H1 (cell line): ENCODE measurements at regions not wholly inside any gene's neighbourhood (a gene's known extent, or its start where the extent isn't known, plus 50 kb on each side); places are given as distances from the start of the nearest gene placed in this dataset.

ENCODE experiments used
- CTCF ChIA-PET: fragments of 300-600 bp; sonication (Branson Sonifier 250); formaldehyde crosslinking; loops from one replicate; lab custom pipeline; 2021; ENCODE audit not compliant: partially characterized antibody; lab: Charles Lee
- POLR2A ChIA-PET: fragments of 300-600 bp; sonication (Branson Sonifier 250); formaldehyde crosslinking; loops from one replicate; lab custom pipeline; 2021; ENCODE audit warnings: inconsistent platforms; ENCODE audit not compliant: partially characterized antibody; lab: Charles Lee
- DNase-seq, 2 experiments: peaks; one replicate each; pipeline versions ENCODE4 v3.0.0 to v3.0.0-alpha.2; 2010 to 2022; ENCODE audit warnings: low spot score in 2 of 2, low read depth in 1 of 2, mixed read lengths in 1 of 2
- FAIRE-seq: peaks from 2 replicates; lab custom pipeline; 2011; peaks lifted over from hg19 to GRCh38; lab: Jason Lieb, UNC
- H2AFZ ChIP-seq: 2 replicates; pipeline ENCODE4 v1.8.1; 2012; ENCODE audit warnings: low read length, inconsistent platforms
- H2AK5ac ChIP-seq: 2 replicates; pipeline ENCODE4 v1.6.1; 2013; ENCODE audit warnings: low read depth, low read length
- H2BK120ac ChIP-seq: replicated peaks from 2 replicates; pipeline ENCODE3; 2013; ENCODE audit warnings: low read depth, low read length, inconsistent platforms
- H2BK12ac ChIP-seq: 2 replicates; pipeline ENCODE4 v1.6.1; 2013; ENCODE audit warnings: low read depth, low read length
- H2BK15ac ChIP-seq: 2 replicates; pipeline ENCODE4 v1.6.1; 2013; ENCODE audit warnings: low read length
- H2BK20ac ChIP-seq: 2 replicates; pipeline ENCODE4 v1.6.1; 2013; ENCODE audit warnings: low read length
- H2BK5ac ChIP-seq: 2 replicates; pipeline ENCODE4 v1.6.1; 2013; ENCODE audit warnings: low read depth, low read length
- H3K14ac ChIP-seq: 2 replicates; pipeline ENCODE4 v1.6.1; 2013; ENCODE audit warnings: inconsistent platforms; ENCODE audit not compliant: insufficient read length
- H3K18ac ChIP-seq: 2 replicates; pipeline ENCODE4 v1.6.1; 2013; ENCODE audit warnings: low read length; ENCODE audit errors: extremely low read depth
- H3K23ac ChIP-seq: 2 replicates; pipeline ENCODE4 v1.6.1; 2013; ENCODE audit warnings: inconsistent platforms; ENCODE audit not compliant: insufficient read length
- H3K23me2 ChIP-seq: 2 replicates; pipeline ENCODE4 v1.6.1; 2013; ENCODE audit warnings: low read depth, low read length
- H3K27ac ChIP-seq: 2 replicates; pipeline ENCODE4 v1.6.1; 2011; ENCODE audit warnings: low read depth, low read length, inconsistent platforms
- H3K27me3 ChIP-seq, 4 experiments: replicated peaks in 1 of 4; 1 replicate in 1 of 4; 2 replicates in 3 of 4; pipeline versions ENCODE4 v1.6.1 to v1.8.1; 2011 to 2013; ENCODE audit warnings: low read length in 3 of 4, mild to moderate bottlenecking in 3 of 4, inconsistent platforms in 2 of 4, mixed read lengths in 2 of 4, moderate library complexity in 1 of 4; ENCODE audit not compliant: control insufficient read depth in 3 of 4, insufficient read depth in 3 of 4; ENCODE audit errors: extremely low read depth in 1 of 4
- H3K36me3 ChIP-seq, 4 experiments: 2 replicates each; pipeline versions ENCODE4 v1.6.1 to v1.8.1; 2011 to 2013; ENCODE audit warnings: mild to moderate bottlenecking in 4 of 4, low read length in 3 of 4, moderate library complexity in 2 of 4, control low read depth in 1 of 4, inconsistent platforms in 1 of 4; ENCODE audit not compliant: insufficient read depth in 4 of 4, control insufficient read depth in 2 of 4
- H3K4ac ChIP-seq: replicated peaks from 2 replicates; pipeline ENCODE3; 2013; ENCODE audit warnings: low read length, low read depth, mixed read lengths, inconsistent platforms; ENCODE audit not compliant: insufficient read length
- H3K4me1 ChIP-seq, 4 experiments: replicated peaks in 1 of 4; 1 replicate in 1 of 4; 2 replicates in 3 of 4; pipeline versions ENCODE4 v1.6.1 to v1.8.1; 2011 to 2013; ENCODE audit warnings: low read length in 3 of 4, inconsistent platforms in 2 of 4, mixed read lengths in 1 of 4; ENCODE audit not compliant: insufficient read depth in 4 of 4, control insufficient read depth in 3 of 4
- H3K4me2 ChIP-seq, 2 experiments: 2 replicates each; pipeline versions ENCODE4 v1.6.1 to v1.8.1; 2011 to 2013; ENCODE audit warnings: low read depth in 2 of 2, low read length in 2 of 2, control low read depth in 1 of 2, inconsistent platforms in 1 of 2, mild to moderate bottlenecking in 1 of 2; ENCODE audit not compliant: insufficient read depth in 1 of 2
- H3K4me3 ChIP-seq, 4 experiments: fragments of 200-600, 300-600 bp in 1 of 4; sonication (generic), shearing (Covaris generic), sonication (Bioruptor Twin) in 1 of 4; 2 replicates each; pipeline versions ENCODE4 v1.5.1 to v1.8.1; 2011 to 2016; ENCODE audit warnings: low read length in 4 of 4, low read depth in 3 of 4, control low read depth in 2 of 4, inconsistent platforms in 2 of 4, mild to moderate bottlenecking in 2 of 4, mixed read lengths in 1 of 4, moderate library complexity in 1 of 4; ENCODE audit not compliant: insufficient read depth in 2 of 4; ENCODE audit errors: extremely low read depth in 1 of 4
- H3K56ac ChIP-seq: replicated peaks from 2 replicates; pipeline ENCODE3; 2013; ENCODE audit warnings: low read depth, mild to moderate bottlenecking, mixed read lengths, low read length, inconsistent platforms; ENCODE audit not compliant: insufficient read length
- H3K79me1 ChIP-seq: 2 replicates; pipeline ENCODE4 v1.6.1; 2013; ENCODE audit warnings: low read depth, low read length, control low read depth
- H3K79me2 ChIP-seq, 2 experiments: 2 replicates each; pipeline versions ENCODE4 v1.6.1 to v1.8.1; 2012 to 2013; ENCODE audit warnings: low read length in 2 of 2, mild to moderate bottlenecking in 2 of 2, inconsistent platforms in 1 of 2; ENCODE audit not compliant: insufficient read depth in 2 of 2, control insufficient read depth in 1 of 2
- H3K9ac ChIP-seq, 4 experiments: replicated peaks in 1 of 4; 1 replicate in 1 of 4; 2 replicates in 3 of 4; pipeline versions ENCODE4 v1.6.1 to v1.8.1; 2011 to 2013; ENCODE audit warnings: low read depth in 3 of 4, low read length in 3 of 4, control low read depth in 2 of 4, mild to moderate bottlenecking in 2 of 4, moderate library complexity in 2 of 4, inconsistent platforms in 1 of 4; ENCODE audit errors: extremely low read depth in 1 of 4
- H3K9me3 ChIP-seq, 2 experiments: 2 replicates each; pipeline versions ENCODE4 v1.6.1 to v1.8.1; 2012 to 2013; ENCODE audit warnings: mild to moderate bottlenecking in 2 of 2, moderate library complexity in 2 of 2, control low read depth in 1 of 2, inconsistent platforms in 1 of 2, low read depth in 1 of 2, low read length in 1 of 2, mixed read lengths in 1 of 2; ENCODE audit not compliant: insufficient read depth in 2 of 2
- H4K20me1 ChIP-seq, 2 experiments: replicated peaks in 1 of 2; 2 replicates each; pipeline versions ENCODE3 to v1.8.1; 2011 to 2013; ENCODE audit warnings: inconsistent platforms in 2 of 2, low read length in 2 of 2, mild to moderate bottlenecking in 1 of 2; ENCODE audit not compliant: insufficient read depth in 2 of 2, control insufficient read depth in 1 of 2
- H4K5ac ChIP-seq: 2 replicates; pipeline ENCODE4 v1.6.1; 2013; ENCODE audit warnings: low read length, low read depth, mixed read lengths, inconsistent platforms; ENCODE audit not compliant: insufficient read length
- H4K8ac ChIP-seq: 2 replicates; pipeline ENCODE4 v1.8.0; 2013; ENCODE audit warnings: mild to moderate bottlenecking, moderate library complexity, low read length, inconsistent platforms; ENCODE audit not compliant: insufficient read depth; ENCODE audit errors: extremely low read depth
- H4K91ac ChIP-seq: replicated peaks from 2 replicates; pipeline ENCODE3; 2013; ENCODE audit warnings: low read length, mixed read lengths, inconsistent platforms; ENCODE audit not compliant: insufficient read length
- BRCA1 ChIP-seq: IDR thresholded peaks from 2 replicates; pipeline ENCODE4 v1.6.1; 2012; ENCODE audit warnings: low read depth, low read length, improper control_type of control experiment
- CBX8 ChIP-seq: fragments of 300-800, 300-1000 bp; sonication (generic); IDR thresholded peaks from 2 replicates; pipeline ENCODE4 v1.7.1; 2016; ENCODE audit warnings: low read depth, low read length, borderline replicate concordance
- HDAC2 ChIP-seq, 2 experiments: fragments of 300-600 bp in 1 of 2; sonication (generic) in 1 of 2; IDR thresholded peaks; 2 replicates each; pipeline ENCODE4 v1.6.1; 2011 to 2012; ENCODE audit warnings: low read depth in 2 of 2, low read length in 2 of 2, mild to moderate bottlenecking in 2 of 2, moderate library complexity in 2 of 2, borderline replicate concordance in 1 of 2, inconsistent platforms in 1 of 2
- NRF1 ChIP-seq: IDR thresholded peaks from 2 replicates; pipeline ENCODE4 v1.6.1; 2011; ENCODE audit warnings: mild to moderate bottlenecking, low read depth, low read length, improper control_type of control experiment
- POLR2A ChIP-seq, 2 experiments: IDR thresholded peaks; 1 replicate in 1 of 2; 2 replicates in 1 of 2; pipeline ENCODE4 v1.6.1; 2011; ENCODE audit warnings: low read depth in 2 of 2, low read length in 2 of 2, mild to moderate bottlenecking in 2 of 2; ENCODE audit errors: control extremely low read depth in 1 of 2
- RAD21 ChIP-seq, 2 experiments: IDR thresholded peaks in 1 of 2; conservative IDR thresholded peaks in 1 of 2; 2 replicates each; pipeline ENCODE4 v1.6.1; 2011; ENCODE audit warnings: low read depth in 2 of 2, low read length in 2 of 2, improper control_type of control experiment in 1 of 2, inconsistent platforms in 1 of 2, mild to moderate bottlenecking in 1 of 2, moderate library complexity in 1 of 2
- RXRA ChIP-seq: IDR thresholded peaks from 2 replicates; pipeline ENCODE4 v1.6.1; 2011; ENCODE audit warnings: low read depth, mild to moderate bottlenecking, low read length, moderate library complexity; ENCODE audit not compliant: insufficient read depth
- SIRT6 ChIP-seq: IDR thresholded peaks from one replicate; pipeline ENCODE4 v1.7.1; 2012; ENCODE audit warnings: low read length, inconsistent platforms
- SIX5 ChIP-seq: IDR thresholded peaks from 2 replicates; pipeline ENCODE4 v1.6.1; 2011; ENCODE audit warnings: mild to moderate bottlenecking, low read depth, low read length
- SP2 ChIP-seq: IDR thresholded peaks from 2 replicates; pipeline ENCODE4 v1.6.1; 2012; ENCODE audit warnings: mild to moderate bottlenecking, low read length, inconsistent platforms
- SUZ12 ChIP-seq: fragments of 200-600 bp; sonication (generic); IDR thresholded peaks from 2 replicates; pipeline ENCODE4 v1.6.1; 2012; ENCODE audit warnings: mild to moderate bottlenecking, inconsistent platforms, low read length, moderate library complexity, mixed read lengths
- TAF7 ChIP-seq: optimal IDR thresholded peaks from 2 replicates; pipeline ENCODE3; 2011; ENCODE audit warnings: low read depth, mild to moderate bottlenecking, inconsistent platforms, low read length, moderate library complexity, borderline replicate concordance
- TEAD4 ChIP-seq: IDR thresholded peaks from 2 replicates; pipeline ENCODE4 v1.6.1; 2012; ENCODE audit warnings: low read depth, low read length, inconsistent platforms, mixed read lengths
- WGBS, 2 experiments: shearing (Covaris generic) in 1 of 2; methylation state at CpG; one replicate each; pipeline versions ENCODE4 v1.1.6 to v1.1.7; 2013 to 2015; ENCODE audit warnings: low lambda C conversion rate in 2 of 2, mixed read lengths in 2 of 2, inconsistent platforms in 1 of 2, low coverage in 1 of 2, missing lambda C conversion rate in 1 of 2; ENCODE audit not compliant: insufficient replicate concordance in 2 of 2, insufficient coverage in 1 of 2, insufficient read length in 1 of 2; ENCODE audit errors: extremely low coverage in 1 of 2, missing lambda C conversion rate in 1 of 2; 5-methylcytosine and 5-hydroxymethylcytosine counted together

- Histone ChIP-seq H2BK5ac (no peak overlapping the region), H3K4me2 (no peak overlapping the region), H2AK5ac (no peak overlapping the region), H3K27ac (no peak overlapping the region), H3K4me3 (no peak overlapping the region), H3K36me3 (no peaks in the 10 kb centered on the region), H2BK120ac (no peak overlapping the region), H2AFZ (no peak overlapping the region), H3K14ac (no peak overlapping the region), H3K23me2 (no peaks in the 10 kb centered on the region), H4K5ac (no peak overlapping the region), H3K79me2 (no peaks in the 10 kb centered on the region), H2BK20ac (no peak overlapping the region), H4K8ac (no peak overlapping the region), H3K18ac (no peak overlapping the region), H3K9me3 (no peaks in the 10 kb centered on the region), H3K23ac (no peak overlapping the region), H3K27me3 (no peaks in the 10 kb centered on the region), H3K4ac (no peak overlapping the region), H2BK15ac (no peak overlapping the region), H3K4me1 (no peaks in the 10 kb centered on the region), H4K20me1 (no peaks in the 10 kb centered on the region), H3K79me1 (no peaks in the 10 kb centered on the region), H4K91ac (no peak overlapping the region), H3K56ac (no peak overlapping the region), H3K9ac (no peak overlapping the region), H2BK12ac (no peak overlapping the region)
- FAIRE-seq, result no peak
- WGBS, 2 experiments, result 92% methylated on average over 2 of the region's 2 CpGs; no CpG with 5 or more reads in 1 of the 2 experiments
- CTCF ChIA-PET, result interaction anchor here (0.6 to 3.3 kb wide), 5 partner anchors 13 to 192 kb away, joined by 3 to 30 read pairs (median 3); no protein-coding TSS in a partner anchor
- TF ChIP-seq SUZ12 (no peak), RXRA (no peak), NRF1 (no peak), SP2 (no peak), BRCA1 (no peak), RAD21 (IDR thresholded peaks at IDR 0.05 in 1 of 2, conservative IDR thresholded peaks at IDR 0.05 in 1 of 2; ENCODE audit: low read depth in 2 of 2, low read length in 2 of 2) (no peak), CBX8 (no peak), POLR2A (IDR thresholded peaks at IDR 0.05; ENCODE audit: control extremely low read depth in 1 of 2, low read depth in 2 of 2, low read length in 2 of 2) (no peak), HDAC2 (IDR thresholded peaks at IDR 0.05; ENCODE audit: borderline replicate concordance in 1 of 2, low read depth in 2 of 2, low read length in 2 of 2) (no peak), SIX5 (no peak), TEAD4 (no peak), TAF7 (no peak), SIRT6 (no peak)
- DNase-seq, result no peak
- POLR2A ChIA-PET, result no interaction called here
These were observed 253.1 kb upstream of the NXPH2 start for GRCh38 chr2:139033300-139033699.
